DND-41 (cell line): ENCODE measurements at regions not wholly inside any gene's neighbourhood (a gene's known extent, or its start where the extent isn't known, plus 50 kb on each side); places are given as distances from the start of the nearest gene placed in this dataset.

Source experiments
- ATAC-seq: fragments of 200-7000 bp; cut with Tn5 transposase; 3 replicates; pipeline ENCODE4 v1.9.1; 2021; ENCODE audit warnings: low read depth; ENCODE audit not compliant: insufficient read depth
- DNase-seq: peaks from one replicate; pipeline ENCODE4 v3.0.0-alpha.2; 2020
- H2AFZ ChIP-seq: 2 replicates; pipeline ENCODE4 v1.6.0; 2012; ENCODE audit warnings: low read depth, low read length
- H3K27ac ChIP-seq: 2 replicates; pipeline ENCODE4 v1.5.1; 2012; ENCODE audit warnings: low read length, inconsistent platforms
- H3K27me3 ChIP-seq: fragments of 200-600 bp; sonication (generic); 2 replicates; pipeline ENCODE4 v1.6.0; 2012; ENCODE audit warnings: low read length, mild to moderate bottlenecking, inconsistent platforms; ENCODE audit not compliant: insufficient read depth, poor library complexity
- H3K36me3 ChIP-seq: 2 replicates; pipeline ENCODE4 v1.5.1; 2012; ENCODE audit warnings: low read length, inconsistent platforms; ENCODE audit not compliant: insufficient read depth
- H3K4me1 ChIP-seq: 2 replicates; pipeline ENCODE4 v1.5.1; 2012; ENCODE audit warnings: mild to moderate bottlenecking, low read length; ENCODE audit not compliant: insufficient read depth
- H3K4me2 ChIP-seq: 2 replicates; pipeline ENCODE4 v1.6.0; 2012; ENCODE audit warnings: mild to moderate bottlenecking, moderate library complexity, low read length, inconsistent platforms; ENCODE audit not compliant: insufficient read depth
- H3K4me3 ChIP-seq, 2 experiments: fragments of 200-600 bp in 1 of 2; shearing (Covaris generic) in 1 of 2; 2 replicates each; pipeline ENCODE4 v1.5.1; 2012 to 2016; ENCODE audit warnings: inconsistent platforms in 2 of 2, low read length in 2 of 2, mild to moderate bottlenecking in 2 of 2, low read depth in 1 of 2, moderate library complexity in 1 of 2
- H3K79me2 ChIP-seq: 2 replicates; pipeline ENCODE4 v1.6.0; 2012; ENCODE audit warnings: low read length, inconsistent platforms; ENCODE audit not compliant: insufficient read depth
- H3K9ac ChIP-seq: 2 replicates; pipeline ENCODE4 v1.6.0; 2012; ENCODE audit warnings: low read depth, mild to moderate bottlenecking, inconsistent platforms, low read length, moderate library complexity
- H3K9me3 ChIP-seq: 2 replicates; pipeline ENCODE4 v1.5.1; 2012; ENCODE audit warnings: low read length, moderate library complexity, mild to moderate bottlenecking, inconsistent platforms; ENCODE audit not compliant: insufficient read depth, severe bottlenecking
- H4K20me1 ChIP-seq: 2 replicates; pipeline ENCODE4 v1.6.0; 2012; ENCODE audit warnings: low read length; ENCODE audit not compliant: insufficient read depth
- EZH2 ChIP-seq: IDR thresholded peaks from 3 replicates; pipeline ENCODE4 v1.6.1; 2012; ENCODE audit warnings: borderline replicate concordance, low read depth, mild to moderate bottlenecking, moderate library complexity, low read length, inconsistent platforms; ENCODE audit not compliant: severe bottlenecking
- TF ChIP-seq, protein P1 (sequence below): IDR thresholded peaks from 2 replicates; pipeline ENCODE4 v1.5.1; 2012; ENCODE audit warnings: borderline replicate concordance, low read length, moderate library complexity, mild to moderate bottlenecking; ENCODE audit not compliant: poor library complexity, severe bottlenecking; ENCODE audit errors: extremely low read depth

DNA sequence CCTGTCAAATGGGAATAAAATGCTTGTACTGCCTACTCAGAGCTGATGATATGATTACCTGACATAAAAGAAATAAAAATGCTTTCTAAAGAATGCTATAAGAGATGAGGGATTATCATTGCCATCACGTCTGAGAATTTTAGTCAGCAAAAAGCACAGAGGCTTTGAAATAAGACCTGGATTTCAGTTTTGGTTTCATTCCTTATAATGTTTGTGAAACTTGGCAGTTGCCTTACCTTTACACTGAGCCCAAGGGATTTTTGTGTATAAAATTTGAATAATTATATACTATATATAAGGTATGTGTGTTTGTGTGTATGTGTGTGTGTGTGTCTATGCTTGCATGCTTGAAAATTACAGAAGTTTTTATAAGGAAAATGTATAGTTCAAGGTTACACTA, 634.8 kb upstream of the BCHE start:
- Histone ChIP-seq H3K9me3 (no peaks in the 10 kb centered on the region), H3K79me2 (no peaks in the 10 kb centered on the region), H3K4me1 (no peaks in the 10 kb centered on the region), H3K27ac (no peak overlapping the region), H3K27me3 (no peaks in the 10 kb centered on the region), H3K9ac (no peak overlapping the region), H3K4me2 (no peak overlapping the region), H3K4me3 (no peak overlapping the region), H4K20me1 (no peaks in the 10 kb centered on the region), H2AFZ (no peak overlapping the region), H3K36me3 (no peaks in the 10 kb centered on the region)
- DNase-seq (no peak), ATAC-seq (no peak)
- TF ChIP-seq, protein P1, sequence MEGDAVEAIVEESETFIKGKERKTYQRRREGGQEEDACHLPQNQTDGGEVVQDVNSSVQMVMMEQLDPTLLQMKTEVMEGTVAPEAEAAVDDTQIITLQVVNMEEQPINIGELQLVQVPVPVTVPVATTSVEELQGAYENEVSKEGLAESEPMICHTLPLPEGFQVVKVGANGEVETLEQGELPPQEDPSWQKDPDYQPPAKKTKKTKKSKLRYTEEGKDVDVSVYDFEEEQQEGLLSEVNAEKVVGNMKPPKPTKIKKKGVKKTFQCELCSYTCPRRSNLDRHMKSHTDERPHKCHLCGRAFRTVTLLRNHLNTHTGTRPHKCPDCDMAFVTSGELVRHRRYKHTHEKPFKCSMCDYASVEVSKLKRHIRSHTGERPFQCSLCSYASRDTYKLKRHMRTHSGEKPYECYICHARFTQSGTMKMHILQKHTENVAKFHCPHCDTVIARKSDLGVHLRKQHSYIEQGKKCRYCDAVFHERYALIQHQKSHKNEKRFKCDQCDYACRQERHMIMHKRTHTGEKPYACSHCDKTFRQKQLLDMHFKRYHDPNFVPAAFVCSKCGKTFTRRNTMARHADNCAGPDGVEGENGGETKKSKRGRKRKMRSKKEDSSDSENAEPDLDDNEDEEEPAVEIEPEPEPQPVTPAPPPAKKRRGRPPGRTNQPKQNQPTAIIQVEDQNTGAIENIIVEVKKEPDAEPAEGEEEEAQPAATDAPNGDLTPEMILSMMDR: no peak

DNA sequence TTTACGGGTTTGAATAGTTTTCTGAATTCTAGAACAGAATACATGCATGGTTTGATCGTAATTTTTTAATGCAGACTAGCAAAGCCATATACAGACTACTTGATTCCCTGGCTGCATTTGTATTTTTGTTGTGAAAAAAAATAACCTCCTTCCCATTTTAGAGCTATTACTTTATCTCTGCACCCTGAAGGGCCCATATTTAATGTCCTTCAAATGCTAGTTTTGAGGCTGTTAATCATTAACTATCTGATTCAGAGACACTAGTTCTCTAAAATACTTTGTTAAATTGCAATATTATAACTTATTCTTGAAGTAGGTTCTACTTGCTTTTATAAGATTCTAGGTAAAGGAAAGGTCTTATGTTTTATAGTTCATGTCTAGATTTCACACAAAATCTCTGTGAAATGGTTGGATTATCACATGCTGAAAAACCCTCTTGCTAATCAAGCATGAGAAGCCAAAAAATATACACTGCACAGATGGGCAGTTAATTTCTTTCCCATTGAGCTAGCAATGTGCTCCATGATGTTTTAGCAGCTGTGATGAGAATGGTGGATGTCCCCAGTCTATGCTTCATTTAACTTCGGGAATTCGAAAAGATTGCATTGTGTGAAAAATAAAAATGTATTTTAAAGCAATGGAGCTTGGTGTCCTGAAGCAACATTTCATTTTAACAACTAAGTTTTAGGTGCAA, 634.0 kb upstream of the BCHE start:
- DNase-seq: no peak
- no peaks in the 10 kb centered on the region for H3K4me1 ChIP-seq
- TF ChIP-seq, protein P1: no peak
- no peak for TF ChIP-seq EZH2
- H4K20me1 ChIP-seq: no peaks in the 10 kb centered on the region
- H3K36me3 ChIP-seq: no peaks in the 10 kb centered on the region
- no peak overlapping the region for H3K27ac ChIP-seq
- H3K79me2 ChIP-seq: no peaks in the 10 kb centered on the region
- H3K4me2 ChIP-seq: no peak overlapping the region
- no peak overlapping the region for H2AFZ ChIP-seq
- ATAC-seq: no peak
- no peak overlapping the region for H3K9ac ChIP-seq
- H3K9me3 ChIP-seq: no peaks in the 10 kb centered on the region
- no peaks in the 10 kb centered on the region for H3K27me3 ChIP-seq
- H3K4me3 ChIP-seq: no peak overlapping the region

DNA sequence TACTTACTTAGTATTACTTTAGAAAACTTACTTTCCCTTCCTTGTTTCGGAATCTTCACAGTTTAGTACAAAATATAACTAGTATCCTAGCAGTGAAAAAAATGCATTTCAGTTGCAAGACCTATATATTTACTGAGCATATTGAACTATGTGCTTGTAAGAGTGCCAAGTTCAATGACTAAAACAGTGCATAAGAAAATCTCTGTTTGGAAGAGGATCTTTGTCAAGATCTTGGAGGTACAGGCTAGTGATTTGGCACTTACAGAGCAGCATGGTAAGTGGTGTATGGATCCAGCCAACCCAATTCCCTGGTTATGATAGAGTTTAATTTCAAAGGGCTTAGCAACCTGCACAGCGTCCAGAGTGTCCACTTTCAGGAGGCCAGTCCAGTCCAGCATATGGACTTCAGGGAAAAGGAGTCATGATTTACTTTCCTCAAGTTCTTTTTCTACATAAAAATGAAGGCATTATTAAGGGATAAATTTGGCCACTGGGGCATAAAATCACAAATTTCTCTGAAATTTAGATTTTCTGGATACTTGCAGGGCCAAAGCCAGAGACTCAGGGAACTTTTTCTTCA, 625.8 kb upstream of the BCHE start:
- TF ChIP-seq, protein P1: no peak
- no peak for TF ChIP-seq EZH2
- no peak overlapping the region for H3K4me3 ChIP-seq
- H3K36me3 ChIP-seq: no peaks in the 10 kb centered on the region
- no peaks in the 10 kb centered on the region for H3K9me3 ChIP-seq
- no peaks in the 10 kb centered on the region for H4K20me1 ChIP-seq
- no peaks in the 10 kb centered on the region for H3K4me1 ChIP-seq
- no peaks in the 10 kb centered on the region for H3K79me2 ChIP-seq
- H3K27ac ChIP-seq: no peak overlapping the region
- no peak for ATAC-seq
- no peak overlapping the region for H3K4me2 ChIP-seq
- DNase-seq: no peak
- H3K27me3 ChIP-seq: no peaks in the 10 kb centered on the region
- no peak overlapping the region for H2AFZ ChIP-seq
- H3K9ac ChIP-seq: no peak overlapping the region
